Stimulated activated CD8-positive, alpha-beta memory T cell treated with anti-CD3 and anti-CD28 coated beads, Interleukin-15, amount 100 ng/mL, for 1 hour (primary cell): ENCODE measurements at regions not wholly inside any gene's neighbourhood (a gene's known extent, or its start where the extent isn't known, plus 50 kb on each side); places are given as distances from the start of the nearest gene placed in this dataset.
"Not testable (repeated sequence)": the region's sequence is repeated elsewhere in the genome, so short reads cannot be mapped to it uniquely, and the experiment has no call there.

Experiments
- DNase-seq: peaks from one replicate; pipeline ENCODE4 v3.0.0-alpha.2; 2020; ENCODE audit warnings: low read depth

GRCh38 chr18:42545825-42546224 lies 569.7 kb downstream of the RIT2 start:
- DNase-seq, result no peak

DNA sequence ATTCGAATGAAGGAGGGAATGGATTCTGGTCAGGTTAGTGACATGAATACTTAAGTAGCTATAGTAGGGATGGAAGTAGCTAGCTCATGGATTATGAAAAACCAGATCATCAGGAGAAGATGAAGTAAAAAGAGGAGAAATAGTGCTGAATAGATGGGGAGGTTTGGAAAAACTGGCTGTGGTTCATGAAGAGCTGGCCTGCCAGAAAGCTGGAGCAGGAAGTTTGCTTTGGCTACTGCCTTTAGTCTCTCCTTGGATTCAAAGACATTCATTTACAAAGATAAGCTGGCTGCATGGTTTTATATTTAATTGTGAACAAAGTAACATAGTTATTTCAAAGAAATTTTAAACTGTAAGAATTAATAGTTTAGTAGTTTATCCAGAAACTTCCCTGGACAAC lies 567.0 kb downstream of the RIT2 start:
- no peak for DNase-seq

- DNase-seq, result no peak
Observed at GRCh38 chr18:42549596-42549995, 565.9 kb downstream of the RIT2 start.

DNA sequence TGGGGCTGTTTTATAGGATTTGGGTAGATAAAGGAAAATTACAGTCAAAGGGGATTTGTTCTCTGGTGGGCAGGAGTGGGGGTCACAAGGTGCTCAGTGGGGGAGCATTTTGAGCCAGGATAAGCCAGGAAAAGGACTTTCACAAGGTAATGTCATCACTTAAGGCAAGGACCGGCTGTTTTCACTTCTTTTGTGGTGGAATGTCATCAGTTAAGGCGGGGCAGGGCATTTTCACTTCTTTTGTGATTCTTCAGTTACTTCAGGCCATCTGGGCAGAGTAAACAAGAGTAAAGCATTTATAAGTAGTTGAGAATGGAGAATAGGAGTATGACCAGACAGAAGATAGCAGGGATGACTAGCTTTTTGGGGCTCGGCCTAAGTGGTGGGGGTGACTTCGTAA lies 562.9 kb downstream of the RIT2 start:
- DNase-seq, result not testable (repeated sequence)

DNA sequence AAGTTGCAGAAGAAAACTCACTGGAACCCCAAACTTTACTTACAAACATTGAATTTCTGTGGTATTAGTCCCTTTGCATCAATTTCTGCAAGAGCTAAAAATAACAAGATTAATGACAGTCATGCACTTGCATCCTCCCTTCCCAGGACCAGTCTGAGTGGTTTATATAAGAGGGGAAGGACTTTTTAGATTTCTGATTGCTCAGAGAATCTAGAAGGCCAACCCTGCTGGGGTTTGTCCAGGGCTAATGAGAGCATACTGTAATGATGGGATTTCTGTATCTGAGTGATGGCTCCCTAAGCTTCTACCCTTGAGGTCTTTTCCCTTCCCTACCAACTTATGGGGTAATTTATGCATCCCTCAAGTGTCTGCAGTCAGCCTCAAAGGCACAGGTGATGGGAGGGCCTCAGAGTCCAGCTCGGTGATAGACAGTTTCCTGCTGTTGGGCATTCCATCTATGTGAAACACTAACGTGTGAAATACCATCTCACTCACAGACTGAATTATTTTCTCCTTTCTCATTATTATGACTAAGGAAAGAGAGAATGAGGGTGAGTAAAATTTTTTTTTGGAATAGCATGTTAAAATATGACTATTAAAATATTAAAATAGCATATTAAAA lies 556.3 kb downstream of the RIT2 start:
- DNase-seq, result no peak

GRCh38 chr18:42561521-42561920 lies 554.0 kb downstream of the RIT2 start:
- DNase-seq, result no peak

- no peak for DNase-seq
Observed at GRCh38 chr18:42563995-42564394, 551.5 kb downstream of the RIT2 start.

- no peak for DNase-seq
Observed at GRCh38 chr18:42564761-42565160, 550.7 kb downstream of the RIT2 start.

DNA sequence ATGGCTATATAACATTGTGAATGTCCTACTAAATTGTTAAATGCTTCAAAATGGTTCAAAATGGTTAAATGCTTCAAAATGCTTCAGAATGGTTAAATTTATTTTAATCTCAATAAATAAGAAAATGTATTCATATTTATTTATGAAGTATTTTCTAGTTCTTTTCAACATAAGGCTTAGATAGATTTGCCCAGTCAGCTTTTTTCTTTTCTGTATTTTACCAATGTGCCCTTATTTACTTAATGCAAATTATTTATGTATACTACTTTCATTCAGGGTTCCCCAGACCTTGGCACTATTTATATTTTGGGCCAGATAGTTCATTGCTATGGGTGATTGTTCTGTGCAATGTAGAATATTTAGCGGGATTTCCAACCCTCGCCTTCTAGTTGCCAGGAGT lies 546.7 kb downstream of the RIT2 start:
- no peak for DNase-seq

DNA sequence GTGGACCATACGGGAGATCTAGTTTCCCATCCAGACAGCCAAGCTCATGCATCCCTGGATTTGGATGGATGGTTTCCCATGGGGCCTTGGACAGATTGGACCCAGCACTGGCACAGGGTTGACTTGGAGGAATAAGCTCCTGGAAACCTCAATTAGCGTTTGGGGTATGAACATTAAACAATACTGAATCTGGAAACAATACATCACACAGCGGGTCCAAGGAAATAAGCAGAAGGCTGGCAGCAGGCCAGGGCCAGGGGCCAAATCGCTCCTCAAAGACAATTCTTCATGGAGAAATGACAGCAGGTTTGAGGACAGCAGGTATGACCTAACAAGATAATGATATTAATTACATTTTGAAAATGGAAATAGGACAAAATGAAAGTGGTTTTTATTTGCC lies 540.6 kb downstream of the RIT2 start:
- no peak for DNase-seq

DNA sequence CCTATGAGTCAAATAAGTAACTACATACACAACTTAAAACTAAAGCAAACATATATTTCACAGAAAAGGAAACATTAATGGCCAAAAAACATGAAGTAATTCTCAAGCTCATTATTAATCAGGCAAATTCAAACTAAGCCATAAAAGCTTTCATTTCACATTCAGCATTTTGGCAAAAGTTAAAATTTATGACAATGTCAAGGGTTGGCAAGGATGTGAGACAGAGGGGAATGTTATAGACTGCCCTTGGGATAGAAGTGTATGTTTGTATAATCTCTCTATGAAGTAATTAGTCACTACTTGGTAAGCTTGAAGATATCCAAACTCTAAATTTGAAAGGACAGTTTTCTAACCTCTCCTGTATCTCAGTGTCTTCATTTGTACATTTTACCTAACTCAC lies 539.4 kb downstream of the RIT2 start:
- DNase-seq, result no peak

DNA sequence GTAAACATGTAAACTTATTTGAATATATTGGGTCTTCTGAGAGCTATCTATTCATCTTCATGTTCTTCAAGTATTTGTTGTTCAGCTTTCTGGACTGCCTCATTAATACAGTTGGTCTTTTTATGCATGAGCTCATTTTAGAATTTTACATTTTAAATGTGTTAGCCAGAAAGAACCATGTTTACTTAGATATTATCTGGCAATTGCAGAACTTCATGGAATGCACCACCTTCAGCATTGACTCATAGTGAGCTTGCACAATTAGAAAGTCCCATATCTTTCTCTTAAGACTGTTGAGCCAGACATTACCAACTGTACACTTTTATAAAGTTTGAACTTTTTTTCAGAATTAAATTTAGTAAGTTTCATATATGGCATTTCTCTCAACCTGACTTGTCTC lies 536.7 kb downstream of the RIT2 start:
- no peak for DNase-seq

- DNase-seq, result no peak
Observed at GRCh38 chr18:42582266-42582665, 533.2 kb downstream of the RIT2 start.

DNA sequence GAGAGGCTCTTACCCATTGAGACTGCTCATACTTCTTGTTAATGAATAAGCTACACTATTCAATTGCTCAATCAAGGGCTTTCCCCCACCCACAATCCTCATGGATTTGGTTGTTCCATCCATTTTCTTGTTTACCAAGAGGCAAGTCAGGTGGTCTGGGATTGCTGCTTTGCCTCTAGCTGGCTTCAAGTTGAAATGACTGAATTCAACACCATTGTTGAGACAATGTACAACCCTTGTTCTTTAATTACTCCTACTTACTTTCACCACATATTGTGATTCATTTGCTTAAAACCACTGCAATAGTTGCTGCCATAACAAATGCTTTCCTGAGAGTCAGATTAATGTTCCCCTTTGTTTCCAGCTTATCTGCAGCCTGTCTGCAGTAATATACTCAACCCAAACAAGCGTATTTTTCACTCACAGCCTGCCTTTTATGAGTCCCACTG lies 532.2 kb downstream of the RIT2 start:
- DNase-seq, result no peak

DNA sequence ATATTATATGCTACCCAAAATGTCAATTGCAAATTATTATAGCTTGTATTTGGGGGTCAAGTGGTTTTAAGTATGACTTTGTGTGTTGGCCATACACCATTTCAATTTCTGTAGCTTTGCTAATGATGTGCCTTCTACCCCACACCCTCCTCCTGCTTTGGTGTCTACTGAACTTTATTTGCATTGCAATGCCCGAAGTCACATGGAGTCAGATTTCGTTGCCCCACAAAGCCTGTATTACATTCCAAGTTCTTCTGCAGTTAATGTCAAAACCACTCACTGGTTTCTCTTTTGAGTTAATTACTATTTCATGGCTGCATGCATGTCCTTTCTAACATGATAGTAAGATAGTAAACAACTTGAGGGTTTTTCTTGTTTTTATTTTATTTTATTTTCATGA lies 528.9 kb downstream of the RIT2 start:
- no peak for DNase-seq

DNA sequence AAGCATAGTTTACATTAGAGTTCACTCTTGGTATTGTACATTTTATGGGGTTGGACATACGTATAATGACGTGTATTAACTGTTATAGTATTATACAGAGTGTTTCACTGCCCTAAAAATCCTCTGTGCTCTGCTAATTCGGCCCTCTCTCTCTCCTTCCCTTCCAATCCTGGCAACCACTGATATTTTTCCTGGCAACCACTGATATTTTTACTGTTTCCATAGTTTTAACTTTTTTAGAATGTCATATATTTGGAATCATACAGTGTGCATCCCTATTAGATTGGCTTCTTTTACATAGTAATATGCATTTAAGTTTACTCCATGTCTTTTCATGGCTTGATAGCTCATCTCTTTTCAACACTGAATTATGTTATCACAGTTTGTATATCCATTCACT lies 526.7 kb downstream of the RIT2 start:
- DNase-seq, result no peak

DNA sequence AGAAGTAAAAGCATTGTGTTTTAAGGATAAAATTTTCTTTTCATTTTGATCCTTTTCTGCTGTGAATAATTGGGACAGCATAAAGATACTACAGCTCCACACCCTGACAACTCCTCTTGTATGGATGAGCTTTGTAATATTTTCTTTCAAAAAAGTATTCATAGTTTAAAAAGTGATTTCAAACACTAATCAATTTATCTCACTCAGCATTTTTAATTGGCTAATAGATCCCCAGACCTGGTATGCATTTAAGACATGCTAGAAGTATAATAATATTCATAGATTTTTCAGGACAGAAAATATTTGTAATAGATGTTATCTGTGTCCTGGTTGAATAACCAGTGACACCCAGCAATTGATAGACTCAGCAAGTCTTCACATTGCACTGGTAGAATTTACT lies 510.7 kb downstream of the RIT2 start:
- DNase-seq, result no peak

- no peak for DNase-seq
Observed at GRCh38 chr18:42606886-42607495, 508.5 kb downstream of the RIT2 start.

DNA sequence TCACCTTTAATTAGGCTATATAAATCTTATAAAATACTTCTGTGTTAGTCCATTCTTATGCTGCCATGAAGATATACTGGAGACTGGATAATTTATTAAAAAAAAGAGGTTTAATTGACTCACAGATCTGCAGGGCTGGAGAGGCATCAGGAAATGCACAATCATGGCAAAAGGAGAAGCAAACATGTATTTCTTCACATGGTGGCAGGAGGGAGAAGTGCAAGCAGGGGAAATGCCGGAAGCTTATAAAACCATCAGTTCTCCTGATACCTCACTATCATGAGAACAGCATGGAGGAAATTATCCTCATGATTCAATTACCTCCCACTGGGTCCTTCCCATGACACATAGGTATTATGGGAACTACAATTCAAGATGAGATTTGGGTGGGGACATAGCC lies 504.4 kb downstream of the RIT2 start:
- DNase-seq, result no peak

GRCh38 chr18:42614619-42615293 lies 500.7 kb downstream of the RIT2 start:
- DNase-seq, result no peak

GRCh38 chr18:42617221-42617620 lies 498.3 kb downstream of the RIT2 start:
- DNase-seq, result no peak

- DNase-seq, result no peak
Observed at GRCh38 chr18:42619771-42620170, 495.7 kb downstream of the RIT2 start.

GRCh38 chr18:42620657-42621056 lies 494.8 kb downstream of the RIT2 start:
- no peak for DNase-seq

- no peak for DNase-seq
Observed at GRCh38 chr18:42623935-42624334, 491.6 kb downstream of the RIT2 start.
